CD8-positive, alpha-beta memory T cell (primary cell): ENCODE measurements at regions not wholly inside any gene's neighbourhood (a gene's known extent, or its start where the extent isn't known, plus 50 kb on each side); places are given as distances from the start of the nearest gene placed in this dataset.
A peak's percentile ranks its signal among the peaks of the same experiment; 100 is the strongest.

ENCODE experiments used
- CTCF ChIA-PET: fragments of 350-600 bp; sonication (Branson Sonifier 250); formaldehyde crosslinking; loops from one replicate; lab custom pipeline; 2021; ENCODE audit warnings: antibody characterized with exemption; lab: Charles Lee
- POLR2A ChIA-PET: fragments of 350-600 bp; sonication (Branson Sonifier 250); formaldehyde crosslinking; loops from one replicate; lab custom pipeline; 2021; ENCODE audit warnings: antibody characterized with exemption; lab: Charles Lee
- DNase-seq, 5 donors: peaks; one replicate each; pipeline versions ENCODE4 v3.0.0 to v3.0.0-alpha.2; 2020 to 2022; ENCODE audit warnings: mixed read lengths in 1 of 5
- H3K27ac ChIP-seq: one replicate; pipeline ENCODE4 v1.7.0; 2013; ENCODE audit warnings: low read depth, mild to moderate bottlenecking, low read length, moderate library complexity
- H3K27me3 ChIP-seq: 2 replicates; pipeline ENCODE4 v1.7.0; 2013; ENCODE audit warnings: low read length, mild to moderate bottlenecking; ENCODE audit not compliant: insufficient read depth, poor library complexity, severe bottlenecking
- H3K36me3 ChIP-seq: 2 replicates; pipeline ENCODE4 v1.7.0; 2013; ENCODE audit warnings: mild to moderate bottlenecking, low read length, moderate library complexity; ENCODE audit not compliant: insufficient read depth
- H3K4me1 ChIP-seq: 2 replicates; pipeline ENCODE4 v1.7.0; 2013; ENCODE audit warnings: mild to moderate bottlenecking, low read length, moderate library complexity; ENCODE audit not compliant: insufficient read depth
- H3K4me3 ChIP-seq: 2 replicates; pipeline ENCODE4 v1.7.0; 2013; ENCODE audit warnings: mild to moderate bottlenecking, low read length
- H3K9me3 ChIP-seq: 2 replicates; pipeline ENCODE4 v1.7.0; 2013; ENCODE audit warnings: mild to moderate bottlenecking, low read length
- H3K27ac Mint-ChIP-seq, 8 donors: one replicate each; pipeline ENCODE4 v1.8.0; 2020 to 2021; ENCODE audit warnings: mixed read lengths in 8 of 8, mild to moderate bottlenecking in 6 of 8, inconsistent platforms in 3 of 8, moderate library complexity in 3 of 8
- H3K27me3 Mint-ChIP-seq, 2 donors: one replicate each; pipeline ENCODE4 v1.8.0; 2020 to 2021; ENCODE audit warnings: mixed read lengths in 2 of 2, mild to moderate bottlenecking in 1 of 2, moderate library complexity in 1 of 2
- H3K36me3 Mint-ChIP-seq, 3 donors: one replicate each; pipeline ENCODE4 v1.8.0; 2020 to 2021; ENCODE audit warnings: mixed read lengths in 3 of 3, inconsistent platforms in 1 of 3, mild to moderate bottlenecking in 1 of 3
- H3K4me1 Mint-ChIP-seq, 3 donors: one replicate each; pipeline ENCODE4 v1.8.0; 2020 to 2021; ENCODE audit warnings: mixed read lengths in 3 of 3, inconsistent platforms in 1 of 3, mild to moderate bottlenecking in 1 of 3
- H3K4me3 Mint-ChIP-seq, 7 donors: one replicate each; pipeline ENCODE4 v1.8.0; 2020 to 2021; ENCODE audit warnings: mixed read lengths in 7 of 7, mild to moderate bottlenecking in 6 of 7, moderate library complexity in 4 of 7, inconsistent platforms in 2 of 7
- H3K9me3 Mint-ChIP-seq, 5 donors: one replicate each; pipeline ENCODE4 v1.8.0; 2020 to 2022; ENCODE audit warnings: mixed read lengths in 5 of 5, mild to moderate bottlenecking in 3 of 5, moderate library complexity in 2 of 5, inconsistent platforms in 1 of 5

DNA sequence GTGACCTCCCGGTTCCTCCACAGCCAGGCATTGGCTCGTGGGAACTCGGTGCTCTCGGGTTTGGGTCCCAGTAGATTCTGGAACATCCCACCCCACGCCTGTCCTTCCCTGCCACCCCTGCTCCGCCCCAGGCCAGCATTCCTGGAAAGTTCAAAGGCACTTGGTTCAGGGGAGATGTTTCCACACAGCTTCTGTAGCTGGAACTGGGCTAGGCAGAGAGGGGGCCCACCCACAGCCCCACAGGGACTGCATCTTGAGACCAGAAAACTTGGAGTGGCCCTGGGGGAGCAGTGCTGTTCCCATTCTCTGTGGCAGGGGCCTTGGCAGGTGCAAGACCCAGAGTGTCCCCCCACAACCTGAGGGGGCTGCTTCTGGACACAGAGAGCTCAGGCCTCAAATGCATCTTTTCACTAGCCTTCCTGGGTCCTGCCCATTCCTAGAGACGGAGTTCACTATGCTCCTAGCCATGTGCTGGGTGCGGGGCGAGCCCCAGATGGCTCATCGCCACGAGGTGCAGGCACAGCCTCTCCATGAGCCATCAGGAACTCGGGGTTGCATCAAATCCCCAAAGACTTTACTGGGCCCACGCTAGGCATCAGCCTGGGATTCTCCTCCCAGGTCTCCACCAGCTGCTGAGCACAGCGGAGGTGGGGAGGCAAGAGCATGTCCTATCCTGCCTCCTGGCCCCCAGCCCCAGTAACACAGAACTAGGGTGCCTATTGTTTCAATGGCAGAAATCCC lies 68.7 kb downstream of the ZFP36L2 start:
- H3K36me3 Mint-ChIP-seq: peaks cover 0 to 2% (median 0%) of the 10 kb centered on the region in 3 donors

DNA sequence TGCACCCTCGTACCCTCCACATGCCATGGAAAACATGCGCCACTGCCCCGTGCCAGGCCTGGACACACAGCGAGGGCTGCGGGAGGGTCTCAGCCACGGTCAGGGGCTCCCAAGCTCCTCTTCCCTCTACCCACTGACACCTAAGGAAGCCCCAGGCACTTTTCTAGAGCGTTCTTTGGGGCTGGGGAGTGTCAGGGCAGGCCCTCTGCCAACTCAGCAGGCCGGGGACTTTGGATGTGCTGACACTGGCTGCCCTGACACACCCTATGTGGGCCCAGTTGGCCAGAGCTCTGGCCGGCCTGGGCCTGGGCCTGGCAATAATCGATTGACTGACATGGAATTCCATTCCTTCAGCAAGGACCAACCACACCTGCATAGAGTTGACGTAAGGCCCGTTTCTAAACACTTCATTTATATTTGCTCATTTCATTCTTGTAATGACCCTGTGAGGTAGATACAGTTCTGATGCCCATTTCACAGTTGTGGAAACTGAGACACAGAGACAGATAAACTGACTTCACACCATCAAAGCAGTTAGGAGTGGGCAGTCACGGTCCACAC lies 70.5 kb downstream of the ZFP36L2 start:
- ChIA-PET POLR2A (no interaction called here), CTCF (interaction anchor here (0.8 to 4.1 kb wide), 5 partner anchors 15 to 69 kb away, joined by 3 to 14 read pairs (median 4); no protein-coding TSS in a partner anchor)
- peak overlapping the region in 1 of 7 donors; percentile 3 for H3K4me3 Mint-ChIP-seq
- Histone ChIP-seq H3K9me3 (no peaks in the 10 kb centered on the region), H3K27me3 (no peaks in the 10 kb centered on the region), H3K36me3 (no peaks in the 10 kb centered on the region), H3K4me1 (peaks cover 70% of the 10 kb centered on the region), H3K27ac (no peak overlapping the region), H3K4me3 (no peak overlapping the region)
- peaks cover 0 to 3% of the 10 kb centered on the region in 2 donors for H3K27me3 Mint-ChIP-seq
- H3K9me3 Mint-ChIP-seq: no peaks in the 10 kb centered on the region
- DNase-seq: no peak
- peaks cover 56 to 85% (median 72%) of the 10 kb centered on the region in 3 donors for H3K4me1 Mint-ChIP-seq
- peaks cover 0 to 2% (median 0%) of the 10 kb centered on the region in 3 donors for H3K36me3 Mint-ChIP-seq
- H3K27ac Mint-ChIP-seq: peak overlapping the region; percentile 38 to 89 (median 72)

More for the DNA sequence above, 68.7 kb downstream of the ZFP36L2 start:
- no peak overlapping the region for H3K4me3 ChIP-seq
- H3K27ac ChIP-seq: peak overlapping the region; percentile 66
- Mint-ChIP-seq H3K27me3 (peaks cover 0 to 3% of the 10 kb centered on the region in 2 donors), H3K4me3 (peak overlapping the region in 2 of 7 donors; percentile 8 to 74), H3K4me1 (peaks cover 65 to 93% (median 75%) of the 10 kb centered on the region in 3 donors), H3K27ac (peak overlapping the region; percentile 92 to 99 (median 97)), H3K9me3 (no peaks in the 10 kb centered on the region)
- no peaks in the 10 kb centered on the region for H3K27me3 ChIP-seq
- H3K9me3 ChIP-seq: no peaks in the 10 kb centered on the region
- ChIA-PET CTCF (interaction anchor here (0.8 to 4.1 kb wide), 10 partner anchors 9 to 72 kb away, joined by 3 to 14 read pairs (median 3); no protein-coding TSS in a partner anchor), POLR2A (interaction anchor here (1.0 to 1.7 kb wide), 4 partner anchors 21 to 69 kb away, joined by 4 to 7 read pairs (median 4); partner anchors contain the start of gene ZFP36L2)
- H3K4me1 ChIP-seq: peaks cover 78% of the 10 kb centered on the region
- no peaks in the 10 kb centered on the region for H3K36me3 ChIP-seq
- no peak for DNase-seq

DNA sequence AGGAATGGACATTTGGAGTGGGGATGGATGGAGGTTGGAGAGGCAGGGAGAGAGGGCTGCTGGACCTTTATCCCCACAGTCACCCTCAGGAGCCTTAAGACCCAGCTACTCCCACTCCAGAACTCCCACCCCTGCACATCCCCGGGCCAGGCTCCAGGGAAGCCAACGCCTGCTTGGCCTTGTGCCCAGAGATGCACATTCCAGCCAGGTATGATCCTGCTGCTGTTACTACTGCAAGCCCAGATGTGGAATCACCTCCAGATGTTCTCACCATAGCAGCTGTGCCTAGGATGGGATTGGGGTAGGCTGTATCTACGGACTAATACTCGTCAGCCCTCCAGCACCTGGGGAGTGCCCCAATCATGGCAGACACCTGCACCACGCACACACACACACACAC lies 71.7 kb downstream of the ZFP36L2 start:
- Histone ChIP-seq H3K36me3 (no peaks in the 10 kb centered on the region), H3K4me1 (peaks cover 68% of the 10 kb centered on the region), H3K27me3 (no peaks in the 10 kb centered on the region), H3K4me3 (no peak overlapping the region), H3K9me3 (no peaks in the 10 kb centered on the region), H3K27ac (no peak overlapping the region)
- no peak for DNase-seq
- Mint-ChIP-seq H3K27me3 (peaks cover 0 to 3% of the 10 kb centered on the region in 2 donors), H3K4me1 (peaks cover 55 to 84% (median 67%) of the 10 kb centered on the region in 3 donors), H3K27ac (peak overlapping the region in 7 of 8 donors; percentile 48 to 91 (median 84)), H3K9me3 (no peaks in the 10 kb centered on the region), H3K4me3 (no peak overlapping the region), H3K36me3 (peaks cover 0 to 2% (median 0%) of the 10 kb centered on the region in 3 donors)
- ChIA-PET POLR2A (no interaction called here), CTCF (interaction anchor here (4.1 kb wide), 1 partner anchor 16 kb away, joined by 14 read pairs; no protein-coding TSS in a partner anchor)

DNA sequence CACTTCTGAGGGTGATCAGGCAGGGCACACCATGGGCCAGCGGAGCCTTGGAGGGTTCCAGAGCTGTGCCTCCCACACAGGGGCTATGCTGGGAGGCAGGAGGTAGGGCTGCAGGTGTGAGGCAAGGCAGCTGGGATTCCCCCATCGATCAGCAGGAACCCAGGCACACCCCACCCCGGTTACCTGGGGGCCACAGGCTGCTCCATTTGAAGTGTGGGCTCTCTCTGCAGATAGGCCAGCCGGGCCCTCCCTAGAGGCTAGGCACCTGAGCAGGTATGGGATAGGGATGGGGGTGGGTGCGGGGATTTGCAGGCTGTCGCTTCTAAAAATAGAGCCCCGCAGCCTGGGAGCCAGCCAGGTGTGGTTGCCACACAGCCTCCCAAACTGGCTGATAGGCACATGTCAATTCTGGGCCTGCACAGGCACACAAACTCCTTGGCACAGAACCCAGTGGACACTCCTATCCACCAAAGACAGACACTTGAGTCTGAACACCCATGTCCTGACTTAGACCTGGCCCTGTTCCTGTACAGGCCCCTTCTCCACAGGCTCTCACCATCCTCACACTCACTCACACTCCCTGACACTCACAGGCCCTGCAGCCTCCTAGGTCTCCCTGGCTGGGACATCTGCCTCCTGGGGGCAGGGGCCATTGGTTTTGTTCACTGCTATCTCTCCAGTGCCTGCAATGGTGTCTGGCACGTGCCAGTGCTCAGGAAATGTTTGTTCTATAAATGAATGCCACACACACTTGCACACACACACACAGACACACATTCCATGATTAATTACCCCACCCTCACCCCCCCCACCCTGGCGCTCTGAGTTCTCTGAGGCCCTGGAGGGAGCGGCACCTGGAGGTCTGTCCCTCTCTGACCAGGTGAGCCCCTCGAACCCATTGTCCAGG lies 73.4 kb downstream of the ZFP36L2 start:
- no peaks in the 10 kb centered on the region for H3K9me3 Mint-ChIP-seq
- peaks cover 0 to 3% (median 0%) of the 10 kb centered on the region in 3 donors for H3K36me3 Mint-ChIP-seq
- Histone ChIP-seq H3K4me3 (no peak overlapping the region), H3K27ac (no peak overlapping the region), H3K4me1 (peaks cover 59% of the 10 kb centered on the region), H3K36me3 (no peaks in the 10 kb centered on the region), H3K9me3 (no peaks in the 10 kb centered on the region), H3K27me3 (no peaks in the 10 kb centered on the region)
- H3K27me3 Mint-ChIP-seq: peaks cover 0 to 3% of the 10 kb centered on the region in 2 donors
- H3K4me1 Mint-ChIP-seq: peaks cover 49 to 84% (median 60%) of the 10 kb centered on the region in 3 donors
- ChIA-PET CTCF (interaction anchor here (1.5 to 4.7 kb wide), 2 partner anchors 13 to 21 kb away, joined by 3 to 19 read pairs; no protein-coding TSS in a partner anchor), POLR2A (interaction anchor here (0.8 to 1.1 kb wide), 2 partner anchors 22 to 73 kb away, joined by 3 to 5 read pairs; partner anchors contain the start of gene ZFP36L2)
- no peak overlapping the region for H3K4me3 Mint-ChIP-seq
- no peak for DNase-seq
- peak overlapping the region in 6 of 8 donors; percentile 52 to 85 (median 78) for H3K27ac Mint-ChIP-seq

DNA sequence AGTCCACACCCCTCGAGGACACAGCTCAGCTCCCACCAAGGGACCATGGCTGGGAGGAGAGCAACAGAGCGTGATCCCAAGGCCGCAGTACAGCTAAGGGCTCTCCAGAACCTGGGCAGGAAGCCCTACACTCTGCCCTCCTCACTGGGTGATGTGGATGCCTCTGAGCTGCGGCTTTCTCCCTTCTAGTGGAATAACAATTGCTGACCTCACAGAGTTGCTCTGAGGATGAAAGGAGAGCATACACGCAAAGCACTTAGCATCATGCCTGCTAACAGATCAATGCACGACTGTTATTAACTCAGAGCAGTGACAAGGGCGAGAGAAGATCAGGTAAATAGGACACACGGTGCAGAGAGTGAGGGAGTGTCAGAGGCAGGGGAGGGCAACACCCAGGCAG lies 74.2 kb downstream of the ZFP36L2 start:
- H3K4me1 ChIP-seq: peaks cover 51% of the 10 kb centered on the region
- H3K27ac ChIP-seq: no peak overlapping the region
- H3K4me3 Mint-ChIP-seq: no peak overlapping the region
- H3K9me3 ChIP-seq: no peaks in the 10 kb centered on the region
- ChIA-PET CTCF (interaction anchor here (1.4 to 4.7 kb wide), 3 partner anchors 12 to 77 kb away, joined by 3 to 19 read pairs (median 3); no protein-coding TSS in a partner anchor), POLR2A (interaction anchor here (0.8 to 1.1 kb wide), 4 partner anchors 19 to 74 kb away, joined by 3 to 6 read pairs (median 5); partner anchors contain the start of gene ZFP36L2)
- H3K36me3 Mint-ChIP-seq: peaks cover 0 to 3% (median 0%) of the 10 kb centered on the region in 3 donors
- no peak overlapping the region for H3K4me3 ChIP-seq
- H3K4me1 Mint-ChIP-seq: peaks cover 50 to 82% (median 61%) of the 10 kb centered on the region in 3 donors
- no peaks in the 10 kb centered on the region for H3K36me3 ChIP-seq
- H3K27me3 ChIP-seq: no peaks in the 10 kb centered on the region
- no peak for DNase-seq
- no peaks in the 10 kb centered on the region for H3K9me3 Mint-ChIP-seq
- H3K27me3 Mint-ChIP-seq: peaks cover 0 to 3% of the 10 kb centered on the region in 2 donors
- peak overlapping the region in 6 of 8 donors; percentile 1 to 92 (median 76) for H3K27ac Mint-ChIP-seq

DNA sequence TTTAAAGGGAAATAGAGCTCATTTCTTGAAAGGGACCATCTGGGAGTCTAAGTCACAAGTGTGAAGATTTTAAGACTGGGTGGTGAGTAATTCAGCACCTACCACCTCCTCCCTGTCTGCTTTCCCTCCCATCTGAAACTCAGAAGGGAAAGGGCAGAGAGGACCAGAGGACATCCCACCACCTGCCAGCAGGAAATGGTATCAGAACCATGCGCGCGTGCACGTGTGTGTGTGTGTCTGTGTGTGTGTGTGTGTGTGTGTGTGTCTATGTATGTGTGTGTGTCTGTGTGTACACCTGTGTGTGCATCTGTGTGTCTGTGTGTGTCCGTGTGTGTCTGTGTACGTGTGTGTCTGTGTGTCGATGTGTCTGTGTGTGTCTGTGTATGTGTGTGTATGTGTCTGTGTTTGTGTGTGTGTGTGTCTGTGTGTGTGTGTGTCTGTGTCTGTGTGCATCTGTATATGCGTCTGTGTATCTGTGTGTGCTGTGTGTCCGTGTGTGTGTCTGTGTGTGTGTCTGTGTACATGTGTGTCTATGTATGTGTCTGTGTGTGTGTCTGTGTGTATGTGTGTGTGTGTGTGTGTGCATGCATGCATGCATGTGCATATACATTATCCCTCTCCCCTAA lies 76.8 kb downstream of the ZFP36L2 start:
- DNase-seq: peak in 1 of 5 donors; percentile 63
- H3K27ac ChIP-seq: no peak overlapping the region

More for the DNA sequence above, 76.8 kb downstream of the ZFP36L2 start:
- Histone ChIP-seq H3K9me3 (no peaks in the 10 kb centered on the region), H3K27me3 (no peaks in the 10 kb centered on the region), H3K4me3 (peak overlapping the region; percentile 18), H3K4me1 (peaks cover 62% of the 10 kb centered on the region), H3K36me3 (no peaks in the 10 kb centered on the region)
- ChIA-PET POLR2A (interaction anchor here (0.9 to 3.1 kb wide), 4 partner anchors 10 to 77 kb away, joined by 3 to 17 read pairs (median 4); partner anchors contain the start of gene ZFP36L2), CTCF (interaction anchor here (1.0 to 4.7 kb wide), 9 partner anchors 10 to 80 kb away, joined by 3 to 19 read pairs (median 6); no protein-coding TSS in a partner anchor)
- H3K36me3 Mint-ChIP-seq: peaks cover 0 to 3% (median 0%) of the 10 kb centered on the region in 3 donors
- H3K4me3 Mint-ChIP-seq: peak overlapping the region in 6 of 7 donors; percentile 27 to 80 (median 44)
- H3K27ac Mint-ChIP-seq: peak overlapping the region; percentile 7 to 95 (median 83)
- peaks cover 41 to 71% (median 47%) of the 10 kb centered on the region in 3 donors for H3K4me1 Mint-ChIP-seq
- no peaks in the 10 kb centered on the region for H3K9me3 Mint-ChIP-seq
- H3K27me3 Mint-ChIP-seq: peaks cover 0 to 3% of the 10 kb centered on the region in 2 donors
